ENCODE measurements at regions not wholly inside any gene's neighbourhood (a gene's known extent, or its start where the extent isn't known, plus 50 kb on each side); places are given as distances from the start of the nearest gene placed in this dataset.

DNA sequence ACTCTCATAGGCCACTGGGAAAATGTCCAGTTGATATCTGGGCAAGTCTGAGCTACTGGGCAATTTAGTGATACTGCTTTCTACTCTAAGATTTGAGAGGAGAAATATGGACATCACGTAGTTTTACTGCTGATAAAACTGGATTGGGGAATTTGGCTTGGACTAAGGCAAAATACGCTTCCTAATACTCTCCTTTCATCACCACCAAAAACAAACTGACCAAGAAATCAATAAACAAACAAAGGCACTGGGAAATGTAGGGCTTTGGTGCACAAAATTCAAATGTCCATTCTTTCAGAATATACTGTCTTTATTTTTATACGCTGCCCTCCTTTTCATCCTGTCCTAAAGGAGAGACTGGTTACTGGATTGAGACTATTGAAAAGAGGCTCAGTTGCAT lies 145.1 kb upstream of the SP8 start:
- H3K27me3 ChIP-seq (replicated peaks; ENCODE audit: insufficient read depth, low read length), result no peaks in the 10 kb centered on the region
- no peak for DNase-seq
- H3K9me2 ChIP-seq (replicated peaks; ENCODE audit: insufficient read depth, low read length), result no peaks in the 10 kb centered on the region
- H3K27ac ChIP-seq (ENCODE audit: low read length), result no peak overlapping the region
- no peaks in the 10 kb centered on the region for H3K79me2 ChIP-seq (ENCODE audit: low read length)
- H3K9ac ChIP-seq (ENCODE audit: low read length), result no peak overlapping the region
- no peaks in the 10 kb centered on the region for H3F3A ChIP-seq (ENCODE audit: insufficient read depth, low read length)
- no peaks in the 10 kb centered on the region for H3K36me3 ChIP-seq (replicated peaks; ENCODE audit: insufficient read depth, low read length)
- no peaks in the 10 kb centered on the region for H3K9me3 ChIP-seq (replicated peaks; ENCODE audit: insufficient read depth, low read length)
- TF ChIP-seq, protein P1, sequence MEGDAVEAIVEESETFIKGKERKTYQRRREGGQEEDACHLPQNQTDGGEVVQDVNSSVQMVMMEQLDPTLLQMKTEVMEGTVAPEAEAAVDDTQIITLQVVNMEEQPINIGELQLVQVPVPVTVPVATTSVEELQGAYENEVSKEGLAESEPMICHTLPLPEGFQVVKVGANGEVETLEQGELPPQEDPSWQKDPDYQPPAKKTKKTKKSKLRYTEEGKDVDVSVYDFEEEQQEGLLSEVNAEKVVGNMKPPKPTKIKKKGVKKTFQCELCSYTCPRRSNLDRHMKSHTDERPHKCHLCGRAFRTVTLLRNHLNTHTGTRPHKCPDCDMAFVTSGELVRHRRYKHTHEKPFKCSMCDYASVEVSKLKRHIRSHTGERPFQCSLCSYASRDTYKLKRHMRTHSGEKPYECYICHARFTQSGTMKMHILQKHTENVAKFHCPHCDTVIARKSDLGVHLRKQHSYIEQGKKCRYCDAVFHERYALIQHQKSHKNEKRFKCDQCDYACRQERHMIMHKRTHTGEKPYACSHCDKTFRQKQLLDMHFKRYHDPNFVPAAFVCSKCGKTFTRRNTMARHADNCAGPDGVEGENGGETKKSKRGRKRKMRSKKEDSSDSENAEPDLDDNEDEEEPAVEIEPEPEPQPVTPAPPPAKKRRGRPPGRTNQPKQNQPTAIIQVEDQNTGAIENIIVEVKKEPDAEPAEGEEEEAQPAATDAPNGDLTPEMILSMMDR (IDR thresholded peaks at IDR 0.05; ENCODE audit: low read length), result no peak
- TF ChIP-seq EZH2phosphoT487 (IDR thresholded peaks at IDR 0.05; ENCODE audit: low read length) (no peak), EZH2 (optimal IDR thresholded peaks at IDR 0.05; ENCODE audit: low read depth, low read length) (no peak)
- no peaks in the 10 kb centered on the region for H3K4me1 ChIP-seq (ENCODE audit: low read length)
- no peak overlapping the region for H3K4me3 ChIP-seq (ENCODE audit: low read length)
- H3K4me2 ChIP-seq (ENCODE audit: low read depth, low read length), result no peak overlapping the region
- H4K20me1 ChIP-seq (ENCODE audit: insufficient read depth, low read length), result no peaks in the 10 kb centered on the region
- no peak overlapping the region for H2AFZ ChIP-seq (ENCODE audit: low read length)

DNA sequence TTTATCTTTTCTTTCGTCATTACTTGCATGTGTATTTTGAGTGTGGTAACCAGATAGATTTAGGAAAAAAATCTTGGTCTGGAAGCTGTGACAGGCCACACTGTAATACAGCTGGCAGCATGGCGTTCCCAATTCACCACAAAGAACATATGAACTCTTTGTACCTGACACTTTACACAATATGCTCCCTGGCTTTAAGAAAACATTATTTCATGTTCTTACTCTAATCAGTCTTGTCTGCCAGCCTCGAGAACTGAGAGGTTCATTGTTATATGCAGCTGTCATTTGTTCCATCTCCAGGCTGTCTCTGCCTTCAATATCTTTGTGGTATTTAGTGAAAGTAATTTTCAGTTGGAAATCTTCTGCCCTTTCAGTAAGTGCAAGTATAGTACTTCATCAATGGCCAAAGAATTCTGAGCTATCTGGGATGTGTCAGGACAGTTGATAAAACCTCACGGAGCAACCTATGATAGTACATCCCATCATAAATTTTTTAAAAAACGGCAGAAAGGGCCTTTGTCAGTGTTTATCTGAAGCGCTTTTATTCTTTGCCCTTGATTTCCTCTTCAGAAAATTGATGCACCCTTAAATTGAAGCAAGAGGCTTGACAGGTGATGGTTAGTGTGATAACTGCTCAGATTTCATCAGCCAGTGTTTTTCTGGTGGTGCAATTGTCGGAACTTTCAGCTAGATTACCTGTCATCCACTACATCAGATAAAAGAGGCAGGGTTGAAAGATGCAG lies 146.3 kb upstream of the SP8 start:
- Histone ChIP-seq H3K4me3 (ENCODE audit: low read length) (no peak overlapping the region), H3K27me3 (replicated peaks; ENCODE audit: insufficient read depth, low read length) (no peaks in the 10 kb centered on the region), H3K9me3 (replicated peaks; ENCODE audit: insufficient read depth, low read length) (no peaks in the 10 kb centered on the region), H3K4me2 (ENCODE audit: low read depth, low read length) (no peak overlapping the region), H3K36me3 (replicated peaks; ENCODE audit: insufficient read depth, low read length) (no peaks in the 10 kb centered on the region), H3K27ac (ENCODE audit: low read length) (no peak overlapping the region), H3K9ac (ENCODE audit: low read length) (no peak overlapping the region), H3F3A (ENCODE audit: insufficient read depth, low read length) (no peaks in the 10 kb centered on the region), H3K79me2 (ENCODE audit: low read length) (no peaks in the 10 kb centered on the region), H3K4me1 (ENCODE audit: low read length) (no peaks in the 10 kb centered on the region), H3K9me2 (replicated peaks; ENCODE audit: insufficient read depth, low read length) (no peaks in the 10 kb centered on the region), H4K20me1 (ENCODE audit: insufficient read depth, low read length) (no peaks in the 10 kb centered on the region), H2AFZ (ENCODE audit: low read length) (no peak overlapping the region)
- no peak for TF ChIP-seq EZH2 (optimal IDR thresholded peaks at IDR 0.05; ENCODE audit: low read depth, low read length)
- DNase-seq, result no peak

DNA sequence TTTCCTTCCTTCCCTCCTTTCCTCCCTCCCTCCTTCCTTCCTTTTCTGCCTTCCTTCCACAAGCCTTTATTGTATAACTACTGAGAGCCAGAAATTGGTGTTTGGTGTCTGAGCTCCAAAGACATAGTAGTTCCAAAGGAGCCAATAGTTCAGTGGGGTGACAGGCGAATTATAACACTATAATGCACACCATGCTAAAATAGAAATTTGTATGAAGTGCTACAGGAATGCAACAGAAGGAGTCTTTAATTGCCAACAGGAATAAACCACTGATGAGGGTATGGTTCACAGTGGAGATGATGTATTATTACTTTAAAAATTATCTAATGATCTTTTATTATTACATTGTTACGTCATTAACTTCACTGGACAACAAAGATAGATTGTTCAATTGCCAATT lies 158.8 kb upstream of the SP8 start:
- Histone ChIP-seq H2AFZ (ENCODE audit: low read length) (no peak overlapping the region), H3K4me3 (ENCODE audit: low read length) (no peak overlapping the region), H3K4me2 (ENCODE audit: low read depth, low read length) (no peak overlapping the region), H3K27me3 (replicated peaks; ENCODE audit: insufficient read depth, low read length) (no peaks in the 10 kb centered on the region), H3K9ac (ENCODE audit: low read length) (no peak overlapping the region), H3K4me1 (ENCODE audit: low read length) (no peaks in the 10 kb centered on the region), H3F3A (ENCODE audit: insufficient read depth, low read length) (no peaks in the 10 kb centered on the region), H3K27ac (ENCODE audit: low read length) (no peak overlapping the region), H3K9me3 (replicated peaks; ENCODE audit: insufficient read depth, low read length) (no peaks in the 10 kb centered on the region), H3K9me2 (replicated peaks; ENCODE audit: insufficient read depth, low read length) (no peaks in the 10 kb centered on the region), H3K79me2 (ENCODE audit: low read length) (no peaks in the 10 kb centered on the region), H4K20me1 (ENCODE audit: insufficient read depth, low read length) (no peaks in the 10 kb centered on the region), H3K36me3 (replicated peaks; ENCODE audit: insufficient read depth, low read length) (no peaks in the 10 kb centered on the region)
- no peak for TF ChIP-seq EZH2phosphoT487 (IDR thresholded peaks at IDR 0.05; ENCODE audit: low read length)
- TF ChIP-seq, protein P1 (IDR thresholded peaks at IDR 0.05; ENCODE audit: low read length), result no peak
- TF ChIP-seq EZH2 (optimal IDR thresholded peaks at IDR 0.05; ENCODE audit: low read depth, low read length), result no peak
- no peak for DNase-seq

DNA sequence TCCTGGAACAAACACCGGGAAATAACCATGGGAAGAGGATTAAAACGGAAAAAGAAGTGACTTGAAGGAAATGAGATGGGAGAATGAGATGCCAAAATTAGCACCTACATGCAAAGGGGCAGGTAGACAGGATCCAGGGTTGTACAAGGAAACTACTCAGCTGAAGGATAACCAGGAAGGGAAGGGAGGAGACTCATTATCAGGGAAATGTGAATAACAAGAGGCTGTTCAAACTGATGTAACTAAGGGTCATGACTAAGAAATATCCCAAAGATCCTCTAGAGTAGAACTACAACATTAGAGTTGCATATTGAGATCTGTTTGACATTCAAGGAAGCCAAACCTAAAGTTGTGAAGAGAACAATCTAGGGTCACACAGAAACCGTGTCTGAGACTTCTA lies 166.2 kb upstream of the SP8 start:
- H3K9ac ChIP-seq (ENCODE audit: low read length), result no peak overlapping the region
- no peak overlapping the region for H3K4me2 ChIP-seq (ENCODE audit: low read depth, low read length)
- no peaks in the 10 kb centered on the region for H3K9me3 ChIP-seq (replicated peaks; ENCODE audit: insufficient read depth, low read length)
- no peaks in the 10 kb centered on the region for H3K9me2 ChIP-seq (replicated peaks; ENCODE audit: insufficient read depth, low read length)
- TF ChIP-seq, protein P1 (IDR thresholded peaks at IDR 0.05; ENCODE audit: low read length), result no peak
- TF ChIP-seq EZH2 (optimal IDR thresholded peaks at IDR 0.05; ENCODE audit: low read depth, low read length), result no peak
- TF ChIP-seq EZH2phosphoT487 (IDR thresholded peaks at IDR 0.05; ENCODE audit: low read length), result no peak
- no peaks in the 10 kb centered on the region for H4K20me1 ChIP-seq (ENCODE audit: insufficient read depth, low read length)
- no peaks in the 10 kb centered on the region for H3K27me3 ChIP-seq (replicated peaks; ENCODE audit: insufficient read depth, low read length)
- H3F3A ChIP-seq (ENCODE audit: insufficient read depth, low read length), result no peaks in the 10 kb centered on the region
- no peak for DNase-seq
- no peak overlapping the region for H3K27ac ChIP-seq (ENCODE audit: low read length)
- no peaks in the 10 kb centered on the region for H3K36me3 ChIP-seq (replicated peaks; ENCODE audit: insufficient read depth, low read length)
- H2AFZ ChIP-seq (ENCODE audit: low read length), result no peak overlapping the region
- no peaks in the 10 kb centered on the region for H3K79me2 ChIP-seq (ENCODE audit: low read length)
- H3K4me1 ChIP-seq (ENCODE audit: low read length), result no peaks in the 10 kb centered on the region
- H3K4me3 ChIP-seq (ENCODE audit: low read length), result no peak overlapping the region

Measured in MM.1S (cell line).